HepG2 (cell line): ENCODE measurements at regions not wholly inside any gene's neighbourhood (a gene's known extent, or its start where the extent isn't known, plus 50 kb on each side); places are given as distances from the start of the nearest gene placed in this dataset.

ENCODE experiments used
- ATAC-seq: fragments of 200-7000 bp; cut with Tn5 transposase; 3 replicates; pipeline ENCODE4 v1.9.1; 2020; ENCODE audit warnings: mild to moderate bottlenecking, moderate library complexity
- BruUV-seq: library from RNA; stranded (reverse); fragments of 400-500 nt; replicated peaks from 2 replicates; lab custom pipeline; 2021; lab: Mats Ljungman, UMichigan
- CTCF ChIA-PET: fragments of 300-600 bp; formaldehyde crosslinking; extraction: SDS; loops from one replicate; lab custom pipeline; 2021; ENCODE audit warnings: low total read pairs, inconsistent platforms, low intra/inter-chr PET ratio; lab: Yijun Ruan, JAX
- POLR2A ChIA-PET: fragments of 350-600 bp; sonication (Branson Sonifier 250); formaldehyde crosslinking; loops from one replicate; lab custom pipeline; 2020; ENCODE audit warnings: antibody characterized with exemption, inconsistent platforms; lab: Yijun Ruan, JAX
- DNase-seq: peaks from one replicate; pipeline ENCODE4 v3.0.0-alpha.2; 2015; ENCODE audit warnings: low spot score
- FAIRE-seq: peaks from 3 replicates; lab custom pipeline; 2011; peaks lifted over from hg19 to GRCh38; lab: Jason Lieb, UNC
- H2AFZ ChIP-seq: one replicate; pipeline ENCODE4 v1.6.1; 2011; ENCODE audit warnings: low read length, inconsistent platforms
- H3K27ac ChIP-seq: fragments of 300-600 bp; 3 replicates; pipeline ENCODE4 v1.8.0; 2011; ENCODE audit warnings: mixed run types, mild to moderate bottlenecking, mixed read lengths, low read length, inconsistent platforms; ENCODE audit not compliant: insufficient read depth; ENCODE audit errors: extremely low read length
- H3K27me3 ChIP-seq, 2 experiments: fragments of 200-600 bp in 1 of 2; 2 replicates in 1 of 2; 3 replicates in 1 of 2; pipeline versions ENCODE4 v1.6.0 to v1.8.0; 2011; ENCODE audit warnings: low read length in 2 of 2, mild to moderate bottlenecking in 2 of 2, moderate library complexity in 2 of 2, inconsistent platforms in 1 of 2; ENCODE audit not compliant: insufficient read depth in 2 of 2, control insufficient read depth in 1 of 2
- H3K36me3 ChIP-seq, 2 experiments: fragments of 200-600 bp in 1 of 2; replicated peaks in 1 of 2; 2 replicates in 1 of 2; 3 replicates in 1 of 2; pipeline versions ENCODE4 v1.5.1 to v1.8.0; 2011; ENCODE audit warnings: low read length in 2 of 2, inconsistent platforms in 1 of 2; ENCODE audit not compliant: insufficient read depth in 2 of 2, control insufficient read depth in 1 of 2
- H3K4me1 ChIP-seq: 2 replicates; pipeline ENCODE4 v1.5.1; 2012; ENCODE audit warnings: low read length, inconsistent platforms; ENCODE audit not compliant: insufficient read depth
- H3K4me2 ChIP-seq: 2 replicates; pipeline ENCODE4 v1.6.0; 2011; ENCODE audit warnings: low read depth, low read length, inconsistent platforms
- H3K4me3 ChIP-seq, 3 experiments: fragments of 200-600 bp in 1 of 3; sonication (generic), shearing (Covaris generic) in 1 of 3; replicated peaks in 1 of 3; 2 replicates each; pipeline ENCODE4 v1.5.1; 2011 to 2016; ENCODE audit warnings: low read length in 3 of 3, inconsistent platforms in 2 of 3, low read depth in 2 of 3, mild to moderate bottlenecking in 2 of 3, control low read depth in 1 of 3, mixed read lengths in 1 of 3; ENCODE audit not compliant: insufficient read depth in 1 of 3
- H3K79me2 ChIP-seq: one replicate; pipeline ENCODE4 v1.6.1; 2011; ENCODE audit warnings: low read length, inconsistent platforms; ENCODE audit not compliant: insufficient read depth
- H3K9ac ChIP-seq: 2 replicates; pipeline ENCODE4 v1.6.0; 2011; ENCODE audit warnings: mild to moderate bottlenecking, low read depth, low read length, inconsistent platforms; ENCODE audit not compliant: insufficient read depth
- H3K9me3 ChIP-seq: 2 replicates; pipeline ENCODE4 v1.5.1; 2012; ENCODE audit warnings: mild to moderate bottlenecking, low read length
- H4K20me1 ChIP-seq: 2 replicates; pipeline ENCODE4 v1.6.0; 2011; ENCODE audit warnings: inconsistent platforms, mild to moderate bottlenecking, low read length, moderate library complexity; ENCODE audit not compliant: insufficient read depth
- AGO1 ChIP-seq: fragments of 200-400 bp; formaldehyde crosslinking; IDR thresholded peaks from 2 replicates; pipeline ENCODE4 v1.6.1; 2017; ENCODE audit warnings: mild to moderate bottlenecking, low read depth, low read length, moderate library complexity; ENCODE audit not compliant: poor library complexity, severe bottlenecking
- FOXK2 ChIP-seq: fragments of 450-650 bp; IDR thresholded peaks from 2 replicates; pipeline ENCODE4 v1.6.1; 2016
- GABPB1 ChIP-seq: IDR thresholded peaks from 2 replicates; pipeline ENCODE4 v1.6.1; 2016; ENCODE audit warnings: mild to moderate bottlenecking, missing genetic modification reagents, moderate library complexity, missing compliant biosample characterization
- IRF2 ChIP-seq: IDR thresholded peaks from 2 replicates; pipeline ENCODE4 v1.6.1; 2018; ENCODE audit warnings: missing genetic modification reagents, missing compliant biosample characterization
- SOX6 ChIP-seq, 2 experiments: fragments of 450-650 bp in 1 of 2; sonication (generic) in 1 of 2; formaldehyde crosslinking in 1 of 2; IDR thresholded peaks; 2 replicates each; pipeline versions ENCODE4 v1.4.0 to v1.6.1; 2017 to 2020; ENCODE audit warnings: antibody characterized with exemption in 1 of 2, mild to moderate bottlenecking in 1 of 2, missing genetic modification reagents in 1 of 2
- TRIM24 ChIP-seq: sonication (generic); formaldehyde crosslinking; IDR thresholded peaks from 2 replicates; pipeline ENCODE4 v1.8.0; 2022; ENCODE audit warnings: mild to moderate bottlenecking, missing genetic modification reagents
- U2AF1 ChIP-seq: fragments of 200-400 bp; formaldehyde crosslinking; optimal IDR thresholded peaks from 2 replicates; pipeline ENCODE3; 2017; ENCODE audit warnings: mild to moderate bottlenecking, low read depth, low read length
- ZNF282 ChIP-seq: fragments of 450-650 bp; IDR thresholded peaks from 2 replicates; pipeline ENCODE4 v1.6.1; 2018; ENCODE audit not compliant: partially characterized antibody
- ZNF317 ChIP-seq: sonication (generic); formaldehyde crosslinking; IDR thresholded peaks from 2 replicates; pipeline ENCODE4 v1.5.0; 2020; ENCODE audit warnings: mild to moderate bottlenecking, missing genetic modification reagents
- ZNF354B ChIP-seq: sonication (generic); formaldehyde crosslinking; IDR thresholded peaks from 2 replicates; pipeline ENCODE4 v1.8.0; 2022; ENCODE audit warnings: mild to moderate bottlenecking, missing genetic modification reagents
- WGBS: methylation state at CpG from one replicate; pipeline ENCODE4 v1.1.6; 2017; ENCODE audit warnings: low lambda C conversion rate; 5-methylcytosine and 5-hydroxymethylcytosine counted together
- in situ Hi-C: cut with HindIII; loops from 2 replicates; pipeline ENCODE4 v1.10.0; 2017; ENCODE audit warnings: low pct_unique_long_range_greater_than_20kb; ENCODE audit not compliant: extremely low pct_ligation_motif_present
- intact Hi-C: fragments of 100-400 bp; cut with micrococcal nuclease; formaldehyde crosslinking; loops from one replicate; pipeline ENCODE4 v1.10.0; 2022; ENCODE audit not compliant: unreplicated experiment
- TF ChIP-seq, protein P1 (sequence below): IDR thresholded peaks from 2 replicates; pipeline ENCODE4 v1.4.0; 2020; ENCODE audit warnings: mild to moderate bottlenecking, missing genetic modification reagents
- TF ChIP-seq, protein P2 (sequence below): sonication (generic); formaldehyde crosslinking; IDR thresholded peaks from 2 replicates; pipeline ENCODE4 v1.5.1; 2020; ENCODE audit warnings: mild to moderate bottlenecking, missing genetic modification reagents
- TF ChIP-seq, protein P3 (sequence below): sonication (generic); formaldehyde crosslinking; conservative IDR thresholded peaks from 2 replicates; pipeline ENCODE4 v1.8.1; 2023; ENCODE audit warnings: missing genetic modification reagents

DNA sequence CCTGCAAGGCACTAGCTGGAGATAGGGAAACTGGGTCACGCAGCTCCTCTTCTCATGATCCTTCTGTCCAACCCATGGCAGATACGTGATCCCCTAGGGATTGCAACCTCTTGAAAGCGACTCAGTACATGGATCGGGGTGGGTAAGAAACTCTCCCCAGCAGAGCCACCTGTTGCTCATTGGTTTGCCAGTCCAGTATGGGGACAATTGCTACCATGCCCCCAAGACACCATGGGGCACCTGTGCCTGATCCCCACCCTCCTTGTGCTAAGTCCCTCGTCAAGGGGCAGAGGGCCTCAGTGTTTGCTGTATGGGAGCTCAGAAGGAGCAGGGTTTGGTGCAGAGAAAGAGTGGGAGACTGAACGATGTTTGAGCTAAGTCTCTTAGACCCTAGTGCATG lies 500.9 kb downstream of the ENC1 start:
- ChIA-PET POLR2A (no interaction called here), CTCF (no interaction called here)
- DNase-seq (no peak), ATAC-seq (no peak), FAIRE-seq (no peak)
- Histone ChIP-seq H3K9ac (no peak overlapping the region), H4K20me1 (no peaks in the 10 kb centered on the region), H3K79me2 (no peaks in the 10 kb centered on the region), H2AFZ (no peak overlapping the region), H3K4me1 (no peaks in the 10 kb centered on the region), H3K9me3 (no peaks in the 10 kb centered on the region), H3K4me2 (no peak overlapping the region), H3K36me3 (no peaks in the 10 kb centered on the region), H3K27me3 (peaks cover 0 to 5% of the 10 kb centered on the region in 2 experiments; a peak in 2 of 5 replicates), H3K27ac (no peak overlapping the region), H3K4me3 (no peak overlapping the region)
- intact Hi-C loops (no loop called here), in situ Hi-C loops (no loop called here)
- no peak for TF ChIP-seq IRF2 (CRISPR knock-in tag)
- no peak for TF ChIP-seq GABPB1 (CRISPR knock-in tag)
- no peak for TF ChIP-seq FOXK2
- no peak for TF ChIP-seq SOX6 (IDR thresholded peaks at IDR 0.05)
- TF ChIP-seq SOX6 (CRISPR knock-in tag; IDR thresholded peaks at IDR 0.05): no peak
- TF ChIP-seq, protein P1, sequence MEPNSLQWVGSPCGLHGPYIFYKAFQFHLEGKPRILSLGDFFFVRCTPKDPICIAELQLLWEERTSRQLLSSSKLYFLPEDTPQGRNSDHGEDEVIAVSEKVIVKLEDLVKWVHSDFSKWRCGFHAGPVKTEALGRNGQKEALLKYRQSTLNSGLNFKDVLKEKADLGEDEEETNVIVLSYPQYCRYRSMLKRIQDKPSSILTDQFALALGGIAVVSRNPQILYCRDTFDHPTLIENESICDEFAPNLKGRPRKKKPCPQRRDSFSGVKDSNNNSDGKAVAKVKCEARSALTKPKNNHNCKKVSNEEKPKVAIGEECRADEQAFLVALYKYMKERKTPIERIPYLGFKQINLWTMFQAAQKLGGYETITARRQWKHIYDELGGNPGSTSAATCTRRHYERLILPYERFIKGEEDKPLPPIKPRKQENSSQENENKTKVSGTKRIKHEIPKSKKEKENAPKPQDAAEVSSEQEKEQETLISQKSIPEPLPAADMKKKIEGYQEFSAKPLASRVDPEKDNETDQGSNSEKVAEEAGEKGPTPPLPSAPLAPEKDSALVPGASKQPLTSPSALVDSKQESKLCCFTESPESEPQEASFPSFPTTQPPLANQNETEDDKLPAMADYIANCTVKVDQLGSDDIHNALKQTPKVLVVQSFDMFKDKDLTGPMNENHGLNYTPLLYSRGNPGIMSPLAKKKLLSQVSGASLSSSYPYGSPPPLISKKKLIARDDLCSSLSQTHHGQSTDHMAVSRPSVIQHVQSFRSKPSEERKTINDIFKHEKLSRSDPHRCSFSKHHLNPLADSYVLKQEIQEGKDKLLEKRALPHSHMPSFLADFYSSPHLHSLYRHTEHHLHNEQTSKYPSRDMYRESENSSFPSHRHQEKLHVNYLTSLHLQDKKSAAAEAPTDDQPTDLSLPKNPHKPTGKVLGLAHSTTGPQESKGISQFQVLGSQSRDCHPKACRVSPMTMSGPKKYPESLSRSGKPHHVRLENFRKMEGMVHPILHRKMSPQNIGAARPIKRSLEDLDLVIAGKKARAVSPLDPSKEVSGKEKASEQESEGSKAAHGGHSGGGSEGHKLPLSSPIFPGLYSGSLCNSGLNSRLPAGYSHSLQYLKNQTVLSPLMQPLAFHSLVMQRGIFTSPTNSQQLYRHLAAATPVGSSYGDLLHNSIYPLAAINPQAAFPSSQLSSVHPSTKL (CRISPR knock-in tag): no peak
- TF ChIP-seq, protein P2, sequence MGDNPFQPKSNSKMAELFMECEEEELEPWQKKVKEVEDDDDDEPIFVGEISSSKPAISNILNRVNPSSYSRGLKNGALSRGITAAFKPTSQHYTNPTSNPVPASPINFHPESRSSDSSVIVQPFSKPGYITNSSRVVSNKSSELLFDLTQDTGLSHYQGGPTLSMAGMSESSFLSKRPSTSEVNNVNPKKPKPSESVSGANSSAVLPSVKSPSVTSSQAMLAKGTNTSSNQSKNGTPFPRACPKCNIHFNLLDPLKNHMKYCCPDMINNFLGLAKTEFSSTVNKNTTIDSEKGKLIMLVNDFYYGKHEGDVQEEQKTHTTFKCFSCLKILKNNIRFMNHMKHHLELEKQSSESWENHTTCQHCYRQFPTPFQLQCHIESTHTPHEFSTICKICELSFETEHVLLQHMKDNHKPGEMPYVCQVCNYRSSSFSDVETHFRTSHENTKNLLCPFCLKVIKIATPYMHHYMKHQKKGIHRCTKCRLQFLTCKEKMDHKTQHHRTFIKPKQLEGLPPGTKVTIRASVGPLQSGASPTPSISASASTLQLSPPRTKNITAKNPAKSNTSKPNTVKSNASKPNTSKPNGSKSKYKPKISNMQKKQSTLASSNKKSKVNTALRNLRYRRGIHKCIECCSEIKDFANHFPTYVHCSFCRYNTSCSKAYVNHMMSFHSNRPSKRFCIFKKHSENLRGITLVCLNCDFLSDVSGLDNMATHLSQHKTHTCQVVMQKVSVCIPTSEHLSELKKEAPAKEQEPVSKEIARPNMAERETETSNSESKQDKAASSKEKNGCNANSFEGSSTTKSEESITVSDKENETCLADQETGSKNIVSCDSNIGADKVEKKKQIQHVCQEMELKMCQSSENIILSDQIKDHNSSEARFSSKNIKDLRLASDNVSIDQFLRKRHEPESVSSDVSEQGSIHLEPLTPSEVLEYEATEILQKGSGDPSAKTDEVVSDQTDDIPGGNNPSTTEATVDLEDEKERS (CRISPR knock-in tag): no peak
- no peak for TF ChIP-seq AGO1
- TF ChIP-seq ZNF282: no peak
- TF ChIP-seq ZNF317 (CRISPR knock-in tag): no peak
- TF ChIP-seq U2AF1: no peak
- TF ChIP-seq TRIM24 (CRISPR knock-in tag): no peak
- TF ChIP-seq, protein P3, sequence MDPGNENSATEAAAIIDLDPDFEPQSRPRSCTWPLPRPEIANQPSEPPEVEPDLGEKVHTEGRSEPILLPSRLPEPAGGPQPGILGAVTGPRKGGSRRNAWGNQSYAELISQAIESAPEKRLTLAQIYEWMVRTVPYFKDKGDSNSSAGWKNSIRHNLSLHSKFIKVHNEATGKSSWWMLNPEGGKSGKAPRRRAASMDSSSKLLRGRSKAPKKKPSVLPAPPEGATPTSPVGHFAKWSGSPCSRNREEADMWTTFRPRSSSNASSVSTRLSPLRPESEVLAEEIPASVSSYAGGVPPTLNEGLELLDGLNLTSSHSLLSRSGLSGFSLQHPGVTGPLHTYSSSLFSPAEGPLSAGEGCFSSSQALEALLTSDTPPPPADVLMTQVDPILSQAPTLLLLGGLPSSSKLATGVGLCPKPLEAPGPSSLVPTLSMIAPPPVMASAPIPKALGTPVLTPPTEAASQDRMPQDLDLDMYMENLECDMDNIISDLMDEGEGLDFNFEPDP (CRISPR knock-in tag): no peak
- TF ChIP-seq ZNF354B (CRISPR knock-in tag): no peak
- BruUV-seq: no TSS peak
- WGBS: 69% methylated on average over 3 of the region's 6 CpGs
